Uterus (tissue), 3 donors: ENCODE measurements at regions not wholly inside any gene's neighbourhood (a gene's known extent, or its start where the extent isn't known, plus 50 kb on each side); places are given as distances from the start of the nearest gene placed in this dataset.

ENCODE experiments used
- DNase-seq, 2 donors: peaks; one replicate each; pipeline ENCODE4 v3.0.0-alpha.2; 2019 to 2020
- H3K27ac ChIP-seq, 2 donors: fragments of 200-600 bp; sonication (generic); 1 replicate in 1 of 2; 2 replicates in 1 of 2; pipeline ENCODE4 v1.5.1; 2016 to 2018
- H3K27me3 ChIP-seq, 2 donors: fragments of 200-600 bp; sonication (generic); one replicate each; pipeline ENCODE4 v1.5.1; 2018 to 2019; ENCODE audit warnings: control low read depth in 1 of 2
- H3K36me3 ChIP-seq, 2 donors: fragments of 200-600 bp; sonication (generic); one replicate each; pipeline ENCODE4 v1.5.1; 2019; ENCODE audit warnings: control low read depth in 1 of 2
- H3K4me1 ChIP-seq, 2 donors: fragments of 200-600 bp; sonication (generic); one replicate each; pipeline ENCODE4 v1.5.1; 2018 to 2019; ENCODE audit warnings: control low read depth in 1 of 2
- H3K4me3 ChIP-seq, 2 donors: fragments of 200-600 bp; sonication (generic); 1 replicate in 1 of 2; 2 replicates in 1 of 2; pipeline ENCODE4 v1.5.1; 2018 to 2019; ENCODE audit warnings: mild to moderate bottlenecking in 1 of 2
- H3K9me3 ChIP-seq, 2 donors: fragments of 200-600 bp; sonication (generic); one replicate each; pipeline ENCODE4 v1.5.1; 2019; ENCODE audit warnings: control low read depth in 1 of 2
- CTCF ChIP-seq, 4 experiments: fragments of 200-600 bp in 2 of 4; fragments of 450-650 bp in 2 of 4; sonication (generic) in 2 of 4; IDR thresholded peaks; one replicate each; pipeline ENCODE4 v1.5.1; 2016 to 2019; ENCODE audit warnings: antibody characterized with exemption in 4 of 4, mild to moderate bottlenecking in 2 of 4, moderate library complexity in 1 of 4
- POLR2A ChIP-seq, 2 donors: fragments of 450-650 bp; IDR thresholded peaks; one replicate each; pipeline ENCODE4 v1.6.1; 2016; ENCODE audit warnings: antibody characterized with exemption in 2 of 2, mild to moderate bottlenecking in 1 of 2, moderate library complexity in 1 of 2
- intact Hi-C: fragments of 100-400 bp; cut with DNase I; formaldehyde crosslinking; loops from one replicate; pipeline ENCODE4 v1.15.1; 2023; ENCODE audit warnings: low total_unique reads
- donor health status: DM: yes; HTN: yes; CAD: no.

DNA sequence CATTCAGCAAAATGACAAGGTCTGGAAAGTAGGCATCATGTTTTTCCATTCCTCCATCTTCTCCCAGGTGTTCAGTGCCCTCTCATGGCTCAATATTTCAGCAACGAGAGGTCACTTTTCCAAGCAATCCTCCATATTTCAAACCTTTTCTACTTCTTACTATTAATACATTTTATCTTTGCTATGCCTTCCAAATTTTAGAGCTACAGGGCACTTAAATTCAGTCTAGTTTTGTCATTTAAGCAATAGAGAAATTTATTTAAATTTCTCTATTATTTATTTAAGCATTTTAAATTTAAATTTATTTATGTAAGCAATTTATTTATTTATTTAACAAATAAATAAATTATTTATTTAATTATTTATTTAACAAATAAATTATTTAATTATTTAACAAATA, 305.1 kb upstream of the ANXA10 start:
- no peak for DNase-seq
- intact Hi-C loops, result no loop called here

DNA sequence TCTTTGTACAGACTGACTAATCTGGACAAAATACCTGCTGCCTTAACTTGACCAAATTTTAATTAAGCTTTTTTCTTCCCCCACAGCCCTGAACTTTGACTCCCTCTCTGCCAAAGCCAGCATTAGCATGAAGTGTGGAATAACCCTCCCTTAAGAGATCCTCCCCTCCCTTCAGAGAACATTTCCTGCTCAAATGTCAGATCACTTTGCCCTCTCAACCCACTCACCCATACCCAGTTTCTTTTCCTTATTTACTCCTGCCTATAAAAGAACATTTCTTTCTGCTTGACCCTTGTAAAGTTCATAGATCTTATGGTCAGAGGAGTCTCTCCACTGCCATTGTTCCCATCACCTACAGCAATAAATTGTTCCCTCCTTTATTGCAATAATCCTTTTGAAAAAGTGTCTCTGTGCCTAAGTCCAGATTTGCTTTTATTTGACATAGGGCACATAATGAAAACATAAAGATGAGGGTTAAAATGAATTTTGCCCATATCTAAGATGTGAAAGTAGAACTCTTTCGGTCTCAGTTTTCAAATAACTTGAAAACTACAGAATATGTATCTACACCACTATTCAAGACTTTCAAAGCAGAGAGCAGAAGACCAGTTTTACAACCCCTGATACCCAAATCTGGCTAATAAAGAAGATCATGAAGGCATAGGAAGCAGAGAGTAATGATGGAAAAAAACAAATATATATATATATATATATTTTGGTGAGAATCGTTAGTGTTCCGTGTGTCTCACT, 289.7 kb upstream of the ANXA10 start:
- no peak overlapping the region for H3K27ac ChIP-seq

More for the DNA sequence above, 305.1 kb upstream of the ANXA10 start:
- Histone ChIP-seq H3K4me3 (no peak overlapping the region), H3K4me1 (no peaks in the 10 kb centered on the region), H3K36me3 (no peaks in the 10 kb centered on the region), H3K27me3 (no peaks in the 10 kb centered on the region), H3K9me3 (no peaks in the 10 kb centered on the region), H3K27ac (no peak overlapping the region)
- TF ChIP-seq CTCF (IDR thresholded peaks at IDR 0.05) (no peak), POLR2A (IDR thresholded peaks at IDR 0.05) (no peak)

GRCh38 chr4:167811958-167812357, 280.4 kb upstream of the ANXA10 start:
- no peak overlapping the region for H3K4me3 ChIP-seq
- no peak for DNase-seq
- H3K4me1 ChIP-seq, result no peaks in the 10 kb centered on the region
- no peaks in the 10 kb centered on the region for H3K36me3 ChIP-seq
- no peak for TF ChIP-seq CTCF (IDR thresholded peaks at IDR 0.05)
- no peak for TF ChIP-seq POLR2A (IDR thresholded peaks at IDR 0.05)
- intact Hi-C loops, result no loop called here
- H3K9me3 ChIP-seq, result no peaks in the 10 kb centered on the region
- no peak overlapping the region for H3K27ac ChIP-seq
- H3K27me3 ChIP-seq, result no peaks in the 10 kb centered on the region

More for the DNA sequence above, 289.7 kb upstream of the ANXA10 start:
- no peak for DNase-seq
- H3K9me3 ChIP-seq, result no peaks in the 10 kb centered on the region
- no peaks in the 10 kb centered on the region for H3K36me3 ChIP-seq
- H3K4me3 ChIP-seq, result no peak overlapping the region
- intact Hi-C loops, result no loop called here
- H3K4me1 ChIP-seq, result no peaks in the 10 kb centered on the region
- no peaks in the 10 kb centered on the region for H3K27me3 ChIP-seq
- TF ChIP-seq POLR2A (IDR thresholded peaks at IDR 0.05) (no peak), CTCF (IDR thresholded peaks at IDR 0.05) (no peak)

DNA sequence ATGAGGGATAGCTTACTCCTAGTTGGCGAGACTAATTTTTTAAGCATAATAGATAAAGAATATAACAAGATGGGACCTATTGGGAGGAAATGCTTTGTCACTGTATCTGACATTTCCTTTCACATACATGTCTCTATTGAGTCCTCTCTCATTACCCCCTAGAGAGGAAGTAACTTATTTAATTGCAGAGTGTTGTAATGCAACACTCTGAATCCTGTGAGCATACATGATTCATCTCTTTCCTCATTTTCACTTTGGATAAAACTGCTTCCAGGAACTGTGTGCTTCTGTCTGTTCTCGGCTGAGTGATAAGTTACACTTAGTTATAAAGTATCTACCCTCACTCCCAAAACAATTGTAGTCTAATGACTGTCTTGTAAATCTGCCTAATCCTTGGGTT, 266.1 kb upstream of the ANXA10 start:
- no peaks in the 10 kb centered on the region for H3K36me3 ChIP-seq
- no peak overlapping the region for H3K27ac ChIP-seq
- TF ChIP-seq POLR2A (IDR thresholded peaks at IDR 0.05) (no peak), CTCF (IDR thresholded peaks at IDR 0.05) (no peak)
- no peaks in the 10 kb centered on the region for H3K9me3 ChIP-seq
- no peak overlapping the region for H3K4me3 ChIP-seq
- no peak for DNase-seq
- H3K27me3 ChIP-seq, result no peaks in the 10 kb centered on the region
- intact Hi-C loops, result no loop called here
- H3K4me1 ChIP-seq, result no peaks in the 10 kb centered on the region

DNA sequence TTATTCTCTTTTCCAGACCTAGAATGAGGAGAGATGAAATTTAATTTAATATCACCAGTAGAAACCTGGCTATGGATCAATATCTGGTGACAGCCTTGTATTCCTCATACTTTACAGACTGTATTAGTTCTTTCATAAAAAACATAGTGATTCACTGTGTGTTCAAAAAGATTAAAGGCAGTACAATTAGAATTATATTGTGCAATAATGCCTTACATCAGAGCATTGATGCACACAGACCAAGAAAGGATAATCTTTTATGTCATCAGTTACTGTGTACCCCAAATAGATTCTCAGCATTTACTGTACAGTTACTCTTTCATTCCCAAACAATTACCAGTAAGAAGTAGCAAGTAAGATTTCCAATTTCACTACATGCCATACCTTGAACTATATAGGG, 260.5 kb upstream of the ANXA10 start:
- no peaks in the 10 kb centered on the region for H3K9me3 ChIP-seq
- no peaks in the 10 kb centered on the region for H3K27me3 ChIP-seq
- TF ChIP-seq CTCF (IDR thresholded peaks at IDR 0.05) (no peak), POLR2A (IDR thresholded peaks at IDR 0.05) (no peak)
- intact Hi-C loops, result no loop called here
- H3K4me3 ChIP-seq, result no peak overlapping the region
- H3K36me3 ChIP-seq, result no peaks in the 10 kb centered on the region
- no peak for DNase-seq
- no peaks in the 10 kb centered on the region for H3K4me1 ChIP-seq
- H3K27ac ChIP-seq, result no peak overlapping the region
